Duodenal mucosa (tissue), 2 donors: ENCODE measurements at regions not wholly inside any gene's neighbourhood (a gene's known extent, or its start where the extent isn't known, plus 50 kb on each side); places are given as distances from the start of the nearest gene placed in this dataset.

Experiments
- H3K27ac ChIP-seq: one replicate; pipeline ENCODE4 v1.7.0; 2013; ENCODE audit warnings: low read depth, low read length
- H3K27me3 ChIP-seq, 2 donors: one replicate each; pipeline ENCODE4 v1.7.0; 2013; ENCODE audit warnings: low read length in 2 of 2, control low read depth in 1 of 2; ENCODE audit not compliant: insufficient read depth in 2 of 2, control insufficient read depth in 1 of 2
- H3K36me3 ChIP-seq, 2 donors: one replicate each; pipeline ENCODE4 v1.7.0; 2013; ENCODE audit warnings: low read length in 2 of 2, control low read depth in 1 of 2; ENCODE audit not compliant: insufficient read depth in 2 of 2, control insufficient read depth in 1 of 2
- H3K4me1 ChIP-seq, 2 donors: one replicate each; pipeline ENCODE4 v1.7.0; 2013; ENCODE audit warnings: low read length in 2 of 2, control low read depth in 1 of 2; ENCODE audit not compliant: insufficient read depth in 2 of 2, control insufficient read depth in 1 of 2
- H3K4me3 ChIP-seq, 2 donors: one replicate each; pipeline ENCODE4 v1.7.0; 2013; ENCODE audit warnings: low read length in 2 of 2, low read depth in 1 of 2
- H3K9ac ChIP-seq, 2 donors: one replicate each; pipeline ENCODE4 v1.7.0; 2013; ENCODE audit warnings: low read length in 2 of 2, low read depth in 1 of 2
- H3K9me3 ChIP-seq, 2 donors: one replicate each; pipeline ENCODE4 v1.7.0; 2013; ENCODE audit warnings: low read length in 2 of 2, control low read depth in 1 of 2; ENCODE audit not compliant: control insufficient read depth in 1 of 2

DNA sequence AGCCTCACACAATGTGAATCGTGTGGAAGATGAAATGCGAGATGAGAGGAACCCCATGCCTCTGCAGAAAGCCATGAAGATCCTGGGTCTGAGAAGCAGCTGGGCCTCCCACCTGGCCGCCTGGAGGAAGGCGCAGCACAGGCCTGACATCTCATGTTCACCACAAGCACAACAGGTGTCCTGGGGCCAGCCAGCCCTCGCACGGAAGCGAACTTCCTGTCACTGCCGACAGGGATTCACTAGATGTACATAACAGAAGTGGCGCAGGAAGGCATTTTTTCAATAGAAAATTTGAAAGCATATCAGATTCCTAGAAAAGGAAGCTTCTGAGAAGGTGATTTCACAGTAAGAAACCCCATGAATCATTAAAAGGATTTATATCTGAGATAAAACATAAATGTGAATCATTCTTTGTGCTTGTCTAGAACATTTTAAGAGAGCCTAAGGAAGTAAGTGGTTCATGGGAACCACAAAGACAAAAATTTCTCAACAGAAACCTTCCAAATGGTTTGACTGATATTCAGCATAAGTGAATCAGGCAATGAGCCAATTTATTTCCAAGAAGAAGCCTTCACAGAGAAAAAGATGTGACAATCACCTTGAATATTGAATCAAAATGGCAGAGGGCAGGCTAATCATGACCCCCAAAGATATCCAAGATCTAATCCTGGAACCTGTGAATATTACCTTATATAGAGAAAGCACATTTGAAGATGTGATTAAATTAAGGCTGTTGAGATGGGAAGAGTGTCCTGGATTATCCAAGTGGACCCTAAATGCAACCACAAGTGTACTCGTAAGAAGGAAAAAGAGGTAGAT, 311.9 kb downstream of the DUSP6 start:
- Histone ChIP-seq H3K4me1 (no peaks in the 10 kb centered on the region), H3K27ac (no peak overlapping the region), H3K4me3 (no peak overlapping the region), H3K9ac (no peak overlapping the region), H3K27me3 (no peaks in the 10 kb centered on the region), H3K9me3 (no peaks in the 10 kb centered on the region), H3K36me3 (no peaks in the 10 kb centered on the region)

DNA sequence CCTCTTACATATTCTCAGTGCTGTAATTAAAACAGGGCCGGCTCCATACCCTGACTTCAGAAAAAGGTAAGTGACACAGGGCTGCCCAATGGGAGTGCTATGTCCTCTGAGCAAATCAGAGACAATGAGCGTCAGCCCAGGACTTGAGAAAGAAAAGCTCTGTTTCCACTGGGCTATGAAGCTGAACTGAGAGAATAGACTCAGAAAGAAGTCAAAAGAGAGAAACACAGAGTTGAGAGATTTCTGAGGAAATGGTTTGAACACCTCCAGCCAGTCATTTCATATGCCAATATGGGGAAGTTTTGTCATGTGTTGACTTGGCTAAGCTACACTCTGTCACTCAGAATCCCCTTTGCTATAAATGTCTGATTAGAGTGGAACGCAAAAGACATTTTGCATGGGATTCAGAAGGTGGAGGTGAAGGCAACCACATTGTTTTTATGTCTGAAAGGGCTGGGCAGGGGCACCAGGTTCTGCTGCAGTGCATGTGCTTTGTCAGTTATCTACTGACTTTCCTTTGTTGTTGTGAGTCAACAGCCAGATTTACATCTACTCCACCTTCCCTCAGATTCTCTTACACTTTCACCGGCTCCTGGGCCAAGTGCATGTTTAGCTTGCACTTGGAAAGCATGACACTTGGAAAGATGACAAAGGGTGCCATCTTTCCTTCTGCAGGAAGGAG, 313.3 kb downstream of the DUSP6 start:
- Histone ChIP-seq H3K4me3 (no peak overlapping the region), H3K4me1 (no peaks in the 10 kb centered on the region), H3K9ac (no peak overlapping the region), H3K27ac (no peak overlapping the region), H3K36me3 (no peaks in the 10 kb centered on the region), H3K27me3 (no peaks in the 10 kb centered on the region), H3K9me3 (no peaks in the 10 kb centered on the region)

DNA sequence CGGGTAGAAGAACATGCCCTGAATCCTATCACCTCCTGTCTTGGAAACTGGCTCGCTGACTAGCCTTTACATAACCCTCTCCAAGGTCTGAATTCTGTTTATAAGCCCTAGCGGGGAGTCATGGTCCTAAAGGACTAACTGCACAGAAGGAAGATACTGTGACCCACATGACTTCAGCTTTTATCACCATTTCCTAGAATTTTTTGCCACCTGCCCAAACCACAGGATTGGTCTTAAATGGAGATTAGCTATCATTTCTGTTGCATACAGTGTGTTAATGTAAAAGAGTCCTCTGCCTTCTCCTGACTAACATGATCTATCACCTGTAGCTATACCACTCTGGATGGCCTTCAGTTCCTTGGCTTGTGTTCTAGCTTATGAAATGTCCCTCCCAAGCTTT, 319.2 kb downstream of the DUSP6 start:
- no peak overlapping the region for H3K4me3 ChIP-seq
- H3K27ac ChIP-seq: no peak overlapping the region
- no peaks in the 10 kb centered on the region for H3K9me3 ChIP-seq
- peaks cover 3 to 8% of the 10 kb centered on the region in 2 donors for H3K4me1 ChIP-seq
- no peaks in the 10 kb centered on the region for H3K27me3 ChIP-seq
- H3K36me3 ChIP-seq: no peaks in the 10 kb centered on the region
- H3K9ac ChIP-seq: no peak overlapping the region

DNA sequence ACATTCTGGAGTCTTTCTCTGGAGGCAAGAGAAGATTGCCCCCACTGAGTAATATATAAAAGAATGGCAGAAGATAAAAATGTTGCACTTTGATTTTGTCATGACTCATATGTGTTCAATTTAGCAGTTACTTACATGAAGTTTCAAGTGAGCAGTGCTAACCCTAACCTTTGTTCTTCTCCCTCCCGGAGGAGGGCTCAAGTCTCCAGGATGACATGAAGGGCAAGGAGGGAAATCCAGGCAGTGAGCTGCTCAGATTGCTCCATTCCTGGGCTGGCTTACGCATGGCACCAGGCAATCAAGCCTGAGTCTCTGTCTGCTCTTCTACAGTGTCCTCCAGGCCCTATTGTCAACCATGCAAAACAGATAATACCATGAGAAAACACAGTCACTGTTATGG, 322.3 kb downstream of the DUSP6 start:
- no peak overlapping the region for H3K9ac ChIP-seq
- no peaks in the 10 kb centered on the region for H3K9me3 ChIP-seq
- H3K36me3 ChIP-seq: no peaks in the 10 kb centered on the region
- H3K4me1 ChIP-seq: peaks cover 3 to 8% of the 10 kb centered on the region in 2 donors
- no peaks in the 10 kb centered on the region for H3K27me3 ChIP-seq
- no peak overlapping the region for H3K4me3 ChIP-seq
- H3K27ac ChIP-seq: no peak overlapping the region

DNA sequence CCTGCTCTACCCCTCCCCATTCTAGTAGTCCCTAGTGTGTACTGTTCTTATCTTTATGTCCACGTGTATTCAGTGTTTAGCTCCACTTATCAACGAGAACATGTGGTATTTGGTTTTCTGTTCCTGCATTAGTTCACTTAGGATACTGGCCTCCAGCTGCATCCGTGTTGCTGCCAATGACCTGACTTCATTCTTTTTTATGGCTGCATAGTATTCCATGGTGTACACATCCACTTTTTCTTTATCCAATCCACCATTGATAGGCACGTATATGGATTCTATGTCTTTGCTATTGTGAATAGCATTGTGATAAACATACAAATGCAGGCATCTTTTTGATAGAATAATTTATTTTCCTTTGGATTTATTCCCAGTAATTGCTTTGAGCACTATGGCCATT, 327.7 kb downstream of the DUSP6 start:
- no peaks in the 10 kb centered on the region for H3K9me3 ChIP-seq
- no peak overlapping the region for H3K4me3 ChIP-seq
- no peak overlapping the region for H3K27ac ChIP-seq
- no peaks in the 10 kb centered on the region for H3K36me3 ChIP-seq
- no peak overlapping the region for H3K9ac ChIP-seq
- no peaks in the 10 kb centered on the region for H3K27me3 ChIP-seq
- peaks cover 2 to 8% of the 10 kb centered on the region in 2 donors for H3K4me1 ChIP-seq

DNA sequence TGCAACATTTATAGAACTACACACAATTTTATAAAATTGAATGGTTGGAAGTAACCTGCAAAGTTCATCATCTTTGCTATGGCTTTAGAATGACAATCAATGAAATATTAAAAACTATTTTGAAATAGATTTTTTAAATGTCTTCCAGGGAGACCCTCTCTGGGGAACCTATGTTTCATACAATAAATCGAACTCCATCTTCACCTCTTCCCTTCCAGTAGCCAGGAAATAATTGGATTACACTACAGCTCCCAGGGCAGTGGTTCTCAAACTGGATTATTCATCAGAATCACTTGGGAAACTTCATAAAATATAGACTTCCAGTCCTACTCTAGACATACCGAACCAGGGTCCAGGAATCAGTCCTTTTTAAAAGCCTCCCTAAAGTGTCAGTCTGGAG, 328.4 kb downstream of the DUSP6 start:
- Histone ChIP-seq H3K4me1 (peaks cover 5 to 11% of the 10 kb centered on the region in 2 donors), H3K27ac (no peak overlapping the region), H3K36me3 (no peaks in the 10 kb centered on the region), H3K9ac (no peak overlapping the region), H3K4me3 (no peak overlapping the region), H3K27me3 (no peaks in the 10 kb centered on the region), H3K9me3 (no peaks in the 10 kb centered on the region)

DNA sequence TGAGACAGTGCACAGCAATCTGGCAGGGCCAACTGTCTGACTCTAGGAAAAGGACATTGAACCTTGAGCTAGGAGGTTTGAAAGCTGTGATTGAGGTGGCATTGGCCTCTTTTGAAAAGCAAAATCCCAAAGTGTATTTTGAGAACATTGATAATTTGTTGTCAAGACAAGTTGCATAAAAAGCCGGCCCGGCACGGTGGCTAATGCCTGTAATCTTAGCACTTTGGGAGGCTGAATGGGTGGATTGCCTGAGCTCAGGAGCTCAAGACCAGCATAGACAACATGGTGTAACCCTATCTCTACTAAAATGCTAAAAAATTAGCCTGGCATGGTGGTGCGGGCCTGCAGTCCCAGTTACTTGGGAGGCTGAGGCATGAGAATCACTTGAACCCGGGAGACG, 331.6 kb downstream of the DUSP6 start:
- H3K9ac ChIP-seq: no peak overlapping the region
- no peak overlapping the region for H3K4me3 ChIP-seq
- no peaks in the 10 kb centered on the region for H3K27me3 ChIP-seq
- no peak overlapping the region for H3K27ac ChIP-seq
- no peaks in the 10 kb centered on the region for H3K36me3 ChIP-seq
- peaks cover 5 to 17% of the 10 kb centered on the region in 2 donors for H3K4me1 ChIP-seq
- H3K9me3 ChIP-seq: no peaks in the 10 kb centered on the region

DNA sequence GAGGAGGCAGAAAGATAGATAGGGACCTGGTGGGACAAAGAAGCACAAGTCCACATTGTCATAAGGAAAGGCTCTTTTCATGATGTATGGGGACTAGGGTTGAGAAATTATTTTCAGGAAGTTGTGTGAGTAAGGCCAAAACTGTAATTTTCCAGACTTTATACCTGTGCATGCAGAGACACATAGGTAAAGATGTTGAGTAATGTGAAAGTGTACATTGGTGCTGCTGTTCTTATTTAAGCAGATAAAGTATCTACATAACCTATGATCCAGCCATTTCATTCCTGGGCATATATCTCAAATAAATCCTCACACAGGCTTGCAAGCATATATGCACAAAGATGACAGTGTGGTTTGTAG, 332.2 kb downstream of the DUSP6 start:
- no peak overlapping the region for H3K9ac ChIP-seq
- no peaks in the 10 kb centered on the region for H3K27me3 ChIP-seq
- H3K4me1 ChIP-seq: peaks cover 5 to 17% of the 10 kb centered on the region in 2 donors
- no peak overlapping the region for H3K4me3 ChIP-seq
- H3K9me3 ChIP-seq: no peaks in the 10 kb centered on the region
- H3K27ac ChIP-seq: no peak overlapping the region
- H3K36me3 ChIP-seq: no peaks in the 10 kb centered on the region

DNA sequence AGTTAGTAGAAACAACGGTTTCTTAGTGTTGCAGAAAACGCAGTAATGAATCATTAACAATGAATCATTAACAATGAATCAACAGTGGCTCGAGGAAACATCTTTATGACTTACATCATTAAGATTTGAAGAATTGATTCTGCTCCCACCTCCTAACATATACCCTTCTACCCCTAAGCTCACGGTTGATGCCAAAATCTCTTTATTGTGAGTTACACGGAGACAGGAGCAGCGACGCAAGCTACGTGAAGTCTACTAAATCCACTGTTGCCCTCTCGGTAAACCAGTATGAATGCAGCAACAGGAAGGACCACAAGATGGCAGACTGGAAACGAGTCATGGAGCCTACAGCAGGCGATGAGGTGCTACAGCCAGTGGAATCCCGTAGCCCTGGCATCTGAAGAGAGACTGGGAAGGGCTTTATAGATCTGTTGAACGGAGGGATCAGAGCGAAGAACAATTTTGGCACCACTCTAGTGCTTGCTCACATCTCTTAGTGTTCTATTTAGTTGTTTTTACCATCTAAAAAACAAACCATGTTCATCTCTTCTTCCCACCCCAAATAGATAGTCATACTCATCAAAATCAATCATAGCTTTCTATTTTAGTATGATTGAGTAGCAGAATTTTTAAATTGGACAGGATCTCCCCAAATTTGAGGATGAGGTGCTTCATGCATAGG, 332.7 kb downstream of the DUSP6 start:
- Histone ChIP-seq H3K36me3 (no peaks in the 10 kb centered on the region), H3K9me3 (no peaks in the 10 kb centered on the region), H3K27ac (no peak overlapping the region), H3K4me1 (peaks cover 5 to 17% of the 10 kb centered on the region in 2 donors), H3K4me3 (peak overlapping the region; percentile 36 to 60), H3K9ac (peak overlapping the region in 1 of 2 donors; percentile 28), H3K27me3 (no peaks in the 10 kb centered on the region)
